ENCODE measurements at regions not wholly inside any gene's neighbourhood (a gene's known extent, or its start where the extent isn't known, plus 50 kb on each side); places are given as distances from the start of the nearest gene placed in this dataset.

DNA sequence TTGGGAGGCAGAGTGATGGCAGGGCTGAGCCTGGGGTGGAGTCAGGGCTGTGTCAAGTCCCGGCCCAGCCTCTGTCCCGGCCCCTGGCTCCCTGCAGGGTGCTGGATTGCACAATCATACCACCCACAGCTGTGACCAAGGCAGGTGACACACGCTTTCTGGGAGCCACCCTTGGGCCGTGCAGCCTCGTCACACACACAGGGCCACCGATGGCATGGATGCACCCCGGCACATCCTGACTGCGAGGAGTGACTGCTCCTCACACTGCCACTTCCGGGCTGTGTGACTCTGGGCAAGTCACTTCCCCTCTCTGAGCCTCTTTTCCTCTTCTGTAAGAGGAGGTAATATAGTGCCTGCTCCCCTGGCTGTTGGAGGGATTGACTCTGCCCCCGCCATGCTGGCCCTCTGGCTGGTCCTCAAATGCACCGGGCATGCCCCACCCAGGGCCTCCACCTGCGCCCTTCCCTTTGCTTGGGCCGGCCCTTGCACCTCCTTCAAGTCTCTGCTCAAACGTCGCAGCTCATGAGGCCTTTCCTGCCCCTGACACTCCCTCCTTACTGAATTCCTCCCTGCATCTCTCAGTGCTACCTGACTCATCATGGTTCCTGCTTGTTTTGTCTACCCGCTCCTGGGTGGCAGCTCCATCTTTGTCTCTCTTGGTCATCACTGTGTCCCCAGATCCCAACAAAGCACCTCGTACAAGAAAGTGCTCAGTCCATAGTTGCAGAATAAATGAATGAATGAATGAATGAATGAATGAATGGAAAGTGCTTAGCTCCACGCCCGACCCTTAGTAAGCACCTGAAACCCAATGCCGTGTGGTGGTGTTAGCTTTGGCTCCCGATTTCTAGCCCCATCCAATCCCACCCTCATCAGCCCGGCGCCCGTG lies 93.5 kb downstream of the CEBPB start:
- DNase-seq (ENCODE audit: low read depth), result peak; percentile 91
- no peak overlapping the region for H3K4me3 ChIP-seq (ENCODE audit: low read depth, low read length)
- TF ChIP-seq POLR2A (IDR thresholded peaks at IDR 0.05; ENCODE audit: extremely low read depth, insufficient read length), result no peak
- peak; percentile 59; the same call in 1 of the 2 replicates for TF ChIP-seq MYC (IDR thresholded peaks at IDR 0.05; ENCODE audit: low read depth, low read length)
- TF ChIP-seq, protein P1, sequence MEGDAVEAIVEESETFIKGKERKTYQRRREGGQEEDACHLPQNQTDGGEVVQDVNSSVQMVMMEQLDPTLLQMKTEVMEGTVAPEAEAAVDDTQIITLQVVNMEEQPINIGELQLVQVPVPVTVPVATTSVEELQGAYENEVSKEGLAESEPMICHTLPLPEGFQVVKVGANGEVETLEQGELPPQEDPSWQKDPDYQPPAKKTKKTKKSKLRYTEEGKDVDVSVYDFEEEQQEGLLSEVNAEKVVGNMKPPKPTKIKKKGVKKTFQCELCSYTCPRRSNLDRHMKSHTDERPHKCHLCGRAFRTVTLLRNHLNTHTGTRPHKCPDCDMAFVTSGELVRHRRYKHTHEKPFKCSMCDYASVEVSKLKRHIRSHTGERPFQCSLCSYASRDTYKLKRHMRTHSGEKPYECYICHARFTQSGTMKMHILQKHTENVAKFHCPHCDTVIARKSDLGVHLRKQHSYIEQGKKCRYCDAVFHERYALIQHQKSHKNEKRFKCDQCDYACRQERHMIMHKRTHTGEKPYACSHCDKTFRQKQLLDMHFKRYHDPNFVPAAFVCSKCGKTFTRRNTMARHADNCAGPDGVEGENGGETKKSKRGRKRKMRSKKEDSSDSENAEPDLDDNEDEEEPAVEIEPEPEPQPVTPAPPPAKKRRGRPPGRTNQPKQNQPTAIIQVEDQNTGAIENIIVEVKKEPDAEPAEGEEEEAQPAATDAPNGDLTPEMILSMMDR (IDR thresholded peaks at IDR 0.05; ENCODE audit: low read depth, low read length), result no peak
- TF ChIP-seq, protein P2, sequence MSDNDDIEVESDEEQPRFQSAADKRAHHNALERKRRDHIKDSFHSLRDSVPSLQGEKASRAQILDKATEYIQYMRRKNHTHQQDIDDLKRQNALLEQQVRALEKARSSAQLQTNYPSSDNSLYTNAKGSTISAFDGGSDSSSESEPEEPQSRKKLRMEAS (IDR thresholded peaks at IDR 0.05; ENCODE audit: low read depth, low read length), result peak; percentile 35; the same call in 1 of the 2 replicates

DNA sequence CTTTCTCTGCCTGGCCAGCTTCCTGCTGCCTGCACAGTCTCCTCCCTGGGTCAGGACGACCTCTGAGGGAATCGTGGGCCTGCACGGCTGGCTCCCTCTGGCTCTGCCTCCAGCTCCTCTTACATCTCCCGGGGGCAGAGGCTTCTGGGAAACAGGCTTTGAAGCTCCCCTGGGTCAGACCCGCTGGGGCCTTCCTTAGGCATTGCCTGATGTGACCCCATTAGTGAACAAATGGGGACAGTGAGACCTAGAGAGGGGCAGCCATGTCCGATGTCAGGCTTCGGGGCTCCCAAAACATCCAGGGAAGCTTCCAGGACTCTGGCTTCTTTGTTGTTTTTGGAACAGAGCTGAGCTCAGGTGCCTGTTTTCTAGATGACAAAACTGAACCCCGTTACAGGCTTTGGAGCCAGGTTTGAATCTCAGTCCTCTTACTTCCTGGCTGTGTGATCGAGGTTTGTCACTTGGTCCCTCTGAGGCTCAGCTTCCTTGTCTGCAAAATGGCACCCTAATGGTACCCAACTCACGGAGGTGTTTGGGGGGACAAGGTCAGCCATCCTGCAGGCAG lies 94.3 kb downstream of the CEBPB start:
- TF ChIP-seq, protein P2 (IDR thresholded peaks at IDR 0.05; ENCODE audit: low read depth, low read length), result no peak
- no peak for TF ChIP-seq MYC (IDR thresholded peaks at IDR 0.05; ENCODE audit: low read depth, low read length)
- TF ChIP-seq, protein P1 (IDR thresholded peaks at IDR 0.05; ENCODE audit: low read depth, low read length), result no peak
- no peak for TF ChIP-seq POLR2A (IDR thresholded peaks at IDR 0.05; ENCODE audit: extremely low read depth, insufficient read length)
- DNase-seq (ENCODE audit: low read depth), result no peak
- H3K4me3 ChIP-seq (ENCODE audit: low read depth, low read length), result no peak overlapping the region

DNA sequence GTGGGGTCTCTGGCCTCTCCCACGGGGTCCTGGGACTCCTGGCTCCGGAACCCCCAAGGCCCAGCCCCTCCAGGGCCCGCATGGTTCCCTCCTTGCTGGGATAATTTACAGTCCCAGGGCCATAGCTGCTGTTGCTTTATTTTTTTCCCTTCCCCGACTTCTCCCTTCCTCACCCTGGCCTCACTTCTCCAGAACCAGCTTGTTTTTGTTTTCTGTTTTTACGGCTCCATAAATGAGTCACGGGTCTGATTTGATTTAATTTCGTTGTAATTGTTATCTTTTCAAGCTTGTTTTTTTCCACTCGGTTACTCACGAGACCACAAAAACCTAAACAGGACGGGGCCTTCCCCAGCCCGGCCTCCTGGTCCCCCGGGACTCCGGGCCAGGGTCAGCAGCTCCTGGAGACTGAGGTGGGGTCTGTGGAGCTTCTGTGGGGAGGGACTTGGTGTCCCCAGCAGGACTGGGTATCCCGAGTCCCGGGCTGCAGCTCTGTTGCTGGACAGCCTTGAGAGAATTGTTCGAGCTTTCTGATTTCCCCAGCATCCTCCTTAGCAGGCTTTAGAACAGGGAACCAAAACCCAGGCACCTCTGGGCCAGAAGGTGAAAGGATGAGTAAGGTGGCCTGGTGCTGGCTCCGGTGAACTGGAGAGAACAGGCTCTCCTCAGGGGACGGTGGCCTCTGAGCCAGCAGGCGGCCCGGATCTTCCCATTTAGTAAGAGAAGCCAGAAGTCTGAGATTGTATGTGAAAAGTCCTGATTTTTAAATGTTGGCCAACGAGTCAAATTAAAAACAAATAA lies 94.9 kb downstream of the CEBPB start:
- no peak for DNase-seq (ENCODE audit: low read depth)
- TF ChIP-seq, protein P2 (IDR thresholded peaks at IDR 0.05; ENCODE audit: low read depth, low read length), result no peak
- TF ChIP-seq POLR2A (IDR thresholded peaks at IDR 0.05; ENCODE audit: extremely low read depth, insufficient read length), result no peak
- TF ChIP-seq MYC (IDR thresholded peaks at IDR 0.05; ENCODE audit: low read depth, low read length), result no peak
- TF ChIP-seq, protein P1 (IDR thresholded peaks at IDR 0.05; ENCODE audit: low read depth, low read length), result no peak
- no peak overlapping the region for H3K4me3 ChIP-seq (ENCODE audit: low read depth, low read length)

DNA sequence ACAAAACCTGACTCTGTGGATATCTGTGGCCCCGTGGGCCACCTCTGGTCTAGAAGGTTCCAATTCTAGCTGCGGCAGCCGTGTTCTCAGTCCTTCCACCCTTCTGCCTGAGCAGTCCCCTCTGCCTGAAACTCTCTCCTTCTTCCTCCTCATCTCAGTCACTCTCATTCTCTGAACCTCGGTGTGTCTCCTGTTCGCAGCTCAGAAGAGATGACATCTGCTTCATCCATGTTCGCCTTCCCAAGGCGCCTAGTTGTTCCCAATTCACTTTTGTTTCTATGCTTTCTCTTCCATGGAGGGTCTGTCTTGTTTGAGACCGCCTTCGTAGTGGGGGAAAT lies 95.5 kb downstream of the CEBPB start:
- DNase-seq (ENCODE audit: low read depth), result no peak
- no peak overlapping the region for H3K4me3 ChIP-seq (ENCODE audit: low read depth, low read length)
- no peak for TF ChIP-seq MYC (IDR thresholded peaks at IDR 0.05; ENCODE audit: low read depth, low read length)
- TF ChIP-seq, protein P2 (IDR thresholded peaks at IDR 0.05; ENCODE audit: low read depth, low read length), result no peak
- TF ChIP-seq POLR2A (IDR thresholded peaks at IDR 0.05; ENCODE audit: extremely low read depth, insufficient read length), result no peak

DNA sequence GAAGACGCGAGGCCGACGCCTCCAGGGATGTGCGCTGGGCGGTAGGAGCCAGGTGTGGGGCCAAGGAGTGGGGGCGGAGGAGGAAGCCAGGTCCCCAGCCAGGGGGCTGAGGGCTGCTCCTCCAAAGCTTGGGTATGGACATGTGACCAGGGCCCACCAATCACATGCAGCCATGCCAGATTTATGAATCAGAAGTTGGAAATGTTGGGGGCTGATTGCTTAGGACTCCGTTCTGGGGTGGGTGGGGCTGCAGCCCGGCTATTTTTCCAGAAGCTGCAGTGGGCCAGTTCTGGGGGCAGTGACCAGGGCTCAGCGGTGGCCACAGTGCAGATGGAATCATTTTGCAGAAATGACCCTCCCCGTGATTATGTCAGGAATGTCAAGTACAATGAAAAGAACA lies 96.0 kb downstream of the CEBPB start:
- TF ChIP-seq MYC (IDR thresholded peaks at IDR 0.05; ENCODE audit: low read depth, low read length), result no peak
- no peak for TF ChIP-seq POLR2A (IDR thresholded peaks at IDR 0.05; ENCODE audit: extremely low read depth, insufficient read length)
- TF ChIP-seq, protein P1 (IDR thresholded peaks at IDR 0.05; ENCODE audit: low read depth, low read length), result no peak
- TF ChIP-seq, protein P2 (IDR thresholded peaks at IDR 0.05; ENCODE audit: low read depth, low read length), result peak; percentile 19; the same call in 1 of the 2 replicates
- DNase-seq (ENCODE audit: low read depth), result no peak
- no peak overlapping the region for H3K4me3 ChIP-seq (ENCODE audit: low read depth, low read length)

Data from NB4 (cell line).